Panc1 (cell line): ENCODE measurements at regions not wholly inside any gene's neighbourhood (a gene's known extent, or its start where the extent isn't known, plus 50 kb on each side); places are given as distances from the start of the nearest gene placed in this dataset.

Experiments
- ATAC-seq: fragments of 200-7000 bp; cut with Tn5 transposase; 2 replicates; pipeline ENCODE4 v1.9.1; 2020; ENCODE audit warnings: mild to moderate bottlenecking, moderate library complexity
- BruUV-seq: library from RNA; stranded (reverse); fragments of 400-500 nt; replicated peaks from 2 replicates; lab custom pipeline; 2021; lab: Mats Ljungman, UMichigan
- CTCF ChIA-PET: fragments of 300-600 bp; sonication (Branson Sonifier 250); formaldehyde crosslinking; loops from one replicate; lab custom pipeline; 2022; ENCODE audit warnings: antibody characterized with exemption; lab: Charles Lee
- POLR2A ChIA-PET: fragments of 300-600 bp; sonication (Branson Sonifier 250); formaldehyde crosslinking; loops from one replicate; lab custom pipeline; 2022; ENCODE audit warnings: antibody characterized with exemption; lab: Charles Lee
- DNase-seq: peaks from one replicate; pipeline ENCODE4 v3.0.0-alpha.2; 2010; ENCODE audit warnings: low read depth, low spot score
- H3K27ac ChIP-seq: 2 replicates; pipeline ENCODE4 v1.5.1; 2011; ENCODE audit warnings: mild to moderate bottlenecking, low read length, inconsistent platforms
- H3K27me3 ChIP-seq: fragments of 200-500 bp; sonication (Bioruptor generic); 2 replicates; pipeline ENCODE4 v1.6.0; 2014; ENCODE audit warnings: low read length, inconsistent platforms; ENCODE audit not compliant: control insufficient read depth, insufficient read depth
- H3K36me3 ChIP-seq: fragments of 200-500 bp; sonication (Bioruptor generic); 2 replicates; pipeline ENCODE4 v1.5.1; 2014; ENCODE audit warnings: inconsistent platforms, mild to moderate bottlenecking, low read length, moderate library complexity; ENCODE audit not compliant: control insufficient read depth, insufficient read depth
- H3K4me1 ChIP-seq: 2 replicates; pipeline ENCODE4 v1.5.1; 2011; ENCODE audit warnings: inconsistent platforms, mild to moderate bottlenecking, low read length, moderate library complexity; ENCODE audit not compliant: control insufficient read depth, insufficient read depth
- H3K4me3 ChIP-seq, 2 experiments: 2 replicates each; pipeline ENCODE4 v1.5.1; 2011 to 2012; ENCODE audit warnings: low read depth in 2 of 2, low read length in 2 of 2, mild to moderate bottlenecking in 2 of 2, inconsistent platforms in 1 of 2, moderate library complexity in 1 of 2
- H3K9me3 ChIP-seq: fragments of 200-500 bp; sonication (Bioruptor generic); 2 replicates; pipeline ENCODE4 v1.5.1; 2014; ENCODE audit warnings: low read depth, mild to moderate bottlenecking, inconsistent platforms, low read length, moderate library complexity; ENCODE audit not compliant: control insufficient read depth, insufficient read depth
- POLR2AphosphoS5 ChIP-seq: IDR thresholded peaks from 2 replicates; pipeline ENCODE4 v1.6.1; 2012; ENCODE audit warnings: mild to moderate bottlenecking, low read depth, low read length, moderate library complexity
- SIN3A ChIP-seq: IDR thresholded peaks from 2 replicates; pipeline ENCODE4 v1.6.1; 2012; ENCODE audit warnings: low read depth, mild to moderate bottlenecking, low read length, moderate library complexity, borderline replicate concordance; ENCODE audit not compliant: insufficient read depth
- TCF7L2 ChIP-seq: IDR thresholded peaks from 2 replicates; pipeline ENCODE4 v1.6.1; 2011; ENCODE audit warnings: mild to moderate bottlenecking, low read depth, low read length, inconsistent platforms
- in situ Hi-C: cut with HindIII; loops from 2 replicates; pipeline ENCODE4 v1.10.0; 2016; ENCODE audit warnings: low sequenced_read_pairs, low pct_unique_long_range_greater_than_20kb
- intact Hi-C: fragments of 100-400 bp; cut with micrococcal nuclease; formaldehyde crosslinking; loops from one replicate; pipeline ENCODE4 v1.10.0; 2022; ENCODE audit not compliant: unreplicated experiment
- TF ChIP-seq, protein P1 (sequence below): fragments of 450-650 bp; IDR thresholded peaks from 2 replicates; pipeline ENCODE4 v1.5.1; 2017; ENCODE audit warnings: mild to moderate bottlenecking
- TF ChIP-seq, protein P2 (sequence below), 2 experiments: IDR thresholded peaks; 2 replicates each; pipeline ENCODE4 v1.6.1; 2011 to 2012; ENCODE audit warnings: low read depth in 2 of 2, control low read depth in 1 of 2, low read length in 1 of 2, mild to moderate bottlenecking in 1 of 2, moderate library complexity in 1 of 2; ENCODE audit not compliant: insufficient read depth in 1 of 2

DNA sequence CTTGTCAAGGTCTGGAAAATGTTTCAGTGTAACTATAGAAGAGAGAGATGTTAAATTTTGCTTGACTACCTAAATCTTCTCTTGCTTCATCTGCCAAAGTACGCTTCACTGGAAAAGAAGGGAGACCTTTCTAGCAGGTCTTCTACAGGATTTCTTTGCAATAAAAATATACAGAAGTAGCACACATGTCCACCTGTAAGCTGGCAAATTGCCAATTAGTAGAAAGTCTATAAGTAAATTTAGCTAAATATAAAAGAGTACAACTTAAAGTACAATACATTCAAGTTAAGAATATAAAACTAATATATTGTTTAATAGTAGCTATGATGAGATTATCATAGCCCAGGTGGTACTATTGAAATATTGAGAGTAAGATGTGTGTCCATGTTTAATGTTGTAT is 128.5 kb upstream of the EDNRB start:
- Histone ChIP-seq H3K27me3 (no peaks in the 10 kb centered on the region), H3K27ac (no peak overlapping the region), H3K4me1 (no peaks in the 10 kb centered on the region), H3K4me3 (no peak overlapping the region), H3K36me3 (no peaks in the 10 kb centered on the region), H3K9me3 (no peaks in the 10 kb centered on the region)
- POLR2A ChIA-PET: no interaction called here
- intact Hi-C loops (no loop called here), in situ Hi-C loops (no loop called here)
- ATAC-seq (no peak), DNase-seq (no peak)
- CTCF ChIA-PET: no interaction called here
- BruUV-seq: no TSS peak
- TF ChIP-seq, protein P1, sequence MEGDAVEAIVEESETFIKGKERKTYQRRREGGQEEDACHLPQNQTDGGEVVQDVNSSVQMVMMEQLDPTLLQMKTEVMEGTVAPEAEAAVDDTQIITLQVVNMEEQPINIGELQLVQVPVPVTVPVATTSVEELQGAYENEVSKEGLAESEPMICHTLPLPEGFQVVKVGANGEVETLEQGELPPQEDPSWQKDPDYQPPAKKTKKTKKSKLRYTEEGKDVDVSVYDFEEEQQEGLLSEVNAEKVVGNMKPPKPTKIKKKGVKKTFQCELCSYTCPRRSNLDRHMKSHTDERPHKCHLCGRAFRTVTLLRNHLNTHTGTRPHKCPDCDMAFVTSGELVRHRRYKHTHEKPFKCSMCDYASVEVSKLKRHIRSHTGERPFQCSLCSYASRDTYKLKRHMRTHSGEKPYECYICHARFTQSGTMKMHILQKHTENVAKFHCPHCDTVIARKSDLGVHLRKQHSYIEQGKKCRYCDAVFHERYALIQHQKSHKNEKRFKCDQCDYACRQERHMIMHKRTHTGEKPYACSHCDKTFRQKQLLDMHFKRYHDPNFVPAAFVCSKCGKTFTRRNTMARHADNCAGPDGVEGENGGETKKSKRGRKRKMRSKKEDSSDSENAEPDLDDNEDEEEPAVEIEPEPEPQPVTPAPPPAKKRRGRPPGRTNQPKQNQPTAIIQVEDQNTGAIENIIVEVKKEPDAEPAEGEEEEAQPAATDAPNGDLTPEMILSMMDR: no peak
- TF ChIP-seq SIN3A (no peak), POLR2AphosphoS5 (no peak), TCF7L2 (no peak)
- TF ChIP-seq, protein P2, sequence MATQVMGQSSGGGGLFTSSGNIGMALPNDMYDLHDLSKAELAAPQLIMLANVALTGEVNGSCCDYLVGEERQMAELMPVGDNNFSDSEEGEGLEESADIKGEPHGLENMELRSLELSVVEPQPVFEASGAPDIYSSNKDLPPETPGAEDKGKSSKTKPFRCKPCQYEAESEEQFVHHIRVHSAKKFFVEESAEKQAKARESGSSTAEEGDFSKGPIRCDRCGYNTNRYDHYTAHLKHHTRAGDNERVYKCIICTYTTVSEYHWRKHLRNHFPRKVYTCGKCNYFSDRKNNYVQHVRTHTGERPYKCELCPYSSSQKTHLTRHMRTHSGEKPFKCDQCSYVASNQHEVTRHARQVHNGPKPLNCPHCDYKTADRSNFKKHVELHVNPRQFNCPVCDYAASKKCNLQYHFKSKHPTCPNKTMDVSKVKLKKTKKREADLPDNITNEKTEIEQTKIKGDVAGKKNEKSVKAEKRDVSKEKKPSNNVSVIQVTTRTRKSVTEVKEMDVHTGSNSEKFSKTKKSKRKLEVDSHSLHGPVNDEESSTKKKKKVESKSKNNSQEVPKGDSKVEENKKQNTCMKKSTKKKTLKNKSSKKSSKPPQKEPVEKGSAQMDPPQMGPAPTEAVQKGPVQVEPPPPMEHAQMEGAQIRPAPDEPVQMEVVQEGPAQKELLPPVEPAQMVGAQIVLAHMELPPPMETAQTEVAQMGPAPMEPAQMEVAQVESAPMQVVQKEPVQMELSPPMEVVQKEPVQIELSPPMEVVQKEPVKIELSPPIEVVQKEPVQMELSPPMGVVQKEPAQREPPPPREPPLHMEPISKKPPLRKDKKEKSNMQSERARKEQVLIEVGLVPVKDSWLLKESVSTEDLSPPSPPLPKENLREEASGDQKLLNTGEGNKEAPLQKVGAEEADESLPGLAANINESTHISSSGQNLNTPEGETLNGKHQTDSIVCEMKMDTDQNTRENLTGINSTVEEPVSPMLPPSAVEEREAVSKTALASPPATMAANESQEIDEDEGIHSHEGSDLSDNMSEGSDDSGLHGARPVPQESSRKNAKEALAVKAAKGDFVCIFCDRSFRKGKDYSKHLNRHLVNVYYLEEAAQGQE (IDR thresholded peaks at IDR 0.05; ENCODE audit: insufficient read depth in 1 of 2, low read depth in 2 of 2, low read length in 1 of 2): no peak

DNA sequence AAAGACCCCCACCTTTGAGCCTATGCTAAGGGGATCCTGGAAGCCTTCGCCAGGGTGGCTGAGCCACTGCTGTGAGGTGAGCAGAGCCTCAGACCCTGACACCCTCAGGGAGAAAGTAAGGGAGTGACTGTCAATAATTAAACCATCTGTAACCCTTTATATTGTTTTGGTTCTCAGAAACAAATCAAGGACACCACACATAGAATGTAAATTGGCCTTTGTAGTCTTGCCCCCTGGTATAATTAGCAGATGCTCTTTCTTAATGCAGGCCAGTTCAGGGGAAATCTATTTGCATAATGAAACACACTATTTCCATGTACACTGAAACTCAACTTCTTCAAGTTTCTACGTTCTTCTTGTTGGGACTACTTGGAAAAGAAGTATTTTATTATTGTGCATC is 127.7 kb upstream of the EDNRB start:
- no peaks in the 10 kb centered on the region for H3K36me3 ChIP-seq
- no peaks in the 10 kb centered on the region for H3K4me1 ChIP-seq
- H3K27ac ChIP-seq: no peak overlapping the region
- ChIA-PET CTCF (no interaction called here), POLR2A (no interaction called here)
- in situ Hi-C loops: no loop called here
- no TSS peak for BruUV-seq
- no peaks in the 10 kb centered on the region for H3K9me3 ChIP-seq
- TF ChIP-seq, protein P2 (IDR thresholded peaks at IDR 0.05; ENCODE audit: insufficient read depth in 1 of 2, low read depth in 2 of 2, low read length in 1 of 2): no peak
- TF ChIP-seq SIN3A (no peak), TCF7L2 (no peak), POLR2AphosphoS5 (no peak)
- TF ChIP-seq, protein P1: no peak
- no peak overlapping the region for H3K4me3 ChIP-seq
- DNase-seq (no peak), ATAC-seq (no peak)
- no peaks in the 10 kb centered on the region for H3K27me3 ChIP-seq
- intact Hi-C loops: no loop called here
